Spinal cord (tissue), 9 donors: ENCODE measurements at regions not wholly inside any gene's neighbourhood (a gene's known extent, or its start where the extent isn't known, plus 50 kb on each side); places are given as distances from the start of the nearest gene placed in this dataset.

Source experiments
- DNase-seq, 6 donors: peaks; one replicate each; pipeline versions ENCODE4 v3.0.0 to v3.0.0-alpha.2; 2013 to 2015; ENCODE audit warnings: low spot score in 6 of 6, low read depth in 4 of 6
- H3K27ac ChIP-seq: one replicate; pipeline ENCODE4 v1.5.1; 2013; ENCODE audit warnings: low read depth, low read length, control low read depth
- H3K27me3 ChIP-seq: one replicate; pipeline ENCODE4 v1.6.1; 2013; ENCODE audit warnings: low read length; ENCODE audit not compliant: control insufficient read depth, insufficient read depth
- H3K36me3 ChIP-seq: one replicate; pipeline ENCODE4 v1.6.1; 2013; ENCODE audit warnings: low read length; ENCODE audit not compliant: control insufficient read depth, insufficient read depth
- H3K4me1 ChIP-seq: one replicate; pipeline ENCODE4 v1.6.1; 2013; ENCODE audit warnings: low read length; ENCODE audit not compliant: control insufficient read depth, insufficient read depth
- H3K4me3 ChIP-seq: one replicate; pipeline ENCODE4 v1.5.1; 2013; ENCODE audit warnings: low read depth, low read length, control low read depth
- H3K9me3 ChIP-seq: one replicate; pipeline ENCODE4 v1.6.1; 2013; ENCODE audit warnings: low read length; ENCODE audit not compliant: control insufficient read depth, insufficient read depth
- WGBS: methylation state at CpG from one replicate; pipeline ENCODE4 v1.1.5; 2013; ENCODE audit warnings: missing lambda C conversion rate; ENCODE audit not compliant: insufficient coverage; 5-methylcytosine and 5-hydroxymethylcytosine counted together
- donor health status: healthy.

DNA sequence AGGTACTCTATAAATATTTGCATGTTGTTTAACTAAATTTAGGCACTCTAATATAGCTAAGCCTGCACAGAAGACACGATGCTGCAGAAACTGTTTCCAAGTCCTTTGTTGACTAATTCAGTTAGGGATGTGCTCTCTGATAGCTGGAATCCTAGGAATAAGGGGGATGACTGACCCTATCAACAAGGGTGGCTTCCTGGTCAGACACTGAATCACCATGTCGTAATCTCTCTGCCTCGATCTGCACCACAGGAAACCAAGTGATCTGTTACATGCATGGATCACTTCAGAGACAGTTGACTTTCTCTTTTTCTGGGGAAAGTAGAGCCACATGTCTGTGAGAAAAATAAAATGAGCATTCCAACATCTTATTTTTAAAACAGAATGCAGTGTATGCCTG is 169.1 kb downstream of the GUCY2F start:
- 34% methylated on average over 3 of the region's 3 CpGs for WGBS

DNA sequence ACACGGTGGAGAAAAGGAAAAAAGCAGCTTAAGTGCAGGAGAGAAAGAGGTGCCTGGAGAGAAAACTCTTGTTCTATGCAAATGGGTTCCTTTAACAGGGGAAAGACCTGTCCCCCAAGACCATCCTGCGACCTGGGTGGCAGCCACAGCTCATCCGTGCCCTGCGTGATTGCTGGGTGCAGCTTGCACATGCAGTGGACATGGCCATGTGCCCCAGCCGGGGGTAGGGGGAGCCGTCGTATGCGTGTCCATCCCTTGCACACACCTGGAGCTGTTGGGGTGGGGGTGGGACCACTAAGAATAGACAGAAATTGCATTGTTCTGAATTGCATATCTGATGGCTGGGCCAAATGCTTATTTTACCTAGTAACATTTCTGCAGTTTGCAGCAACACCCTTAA is 171.9 kb downstream of the GUCY2F start:
- Histone ChIP-seq H3K27me3 (peaks cover 12% of the 10 kb centered on the region), H3K27ac (no peak overlapping the region), H3K4me1 (no peaks in the 10 kb centered on the region), H3K4me3 (no peak overlapping the region), H3K36me3 (no peaks in the 10 kb centered on the region), H3K9me3 (no peaks in the 10 kb centered on the region)
- DNase-seq: no peak
- WGBS: 83% methylated on average over 4 of the region's 8 CpGs

More for the DNA sequence above, 169.1 kb downstream of the GUCY2F start:
- H3K36me3 ChIP-seq: no peaks in the 10 kb centered on the region
- peaks cover 8% of the 10 kb centered on the region for H3K27me3 ChIP-seq
- H3K4me3 ChIP-seq: no peak overlapping the region
- H3K27ac ChIP-seq: no peak overlapping the region
- H3K4me1 ChIP-seq: no peaks in the 10 kb centered on the region
- no peaks in the 10 kb centered on the region for H3K9me3 ChIP-seq
- no peak for DNase-seq

GRCh38 chrX:109301177-109301576 is 180.7 kb downstream of the GUCY2F start:
- WGBS: 74% methylated on average over 2 of the region's 2 CpGs
- Histone ChIP-seq H3K36me3 (no peaks in the 10 kb centered on the region), H3K4me1 (no peaks in the 10 kb centered on the region), H3K4me3 (no peak overlapping the region), H3K27me3 (no peaks in the 10 kb centered on the region), H3K27ac (no peak overlapping the region), H3K9me3 (no peaks in the 10 kb centered on the region)
- DNase-seq: no peak

DNA sequence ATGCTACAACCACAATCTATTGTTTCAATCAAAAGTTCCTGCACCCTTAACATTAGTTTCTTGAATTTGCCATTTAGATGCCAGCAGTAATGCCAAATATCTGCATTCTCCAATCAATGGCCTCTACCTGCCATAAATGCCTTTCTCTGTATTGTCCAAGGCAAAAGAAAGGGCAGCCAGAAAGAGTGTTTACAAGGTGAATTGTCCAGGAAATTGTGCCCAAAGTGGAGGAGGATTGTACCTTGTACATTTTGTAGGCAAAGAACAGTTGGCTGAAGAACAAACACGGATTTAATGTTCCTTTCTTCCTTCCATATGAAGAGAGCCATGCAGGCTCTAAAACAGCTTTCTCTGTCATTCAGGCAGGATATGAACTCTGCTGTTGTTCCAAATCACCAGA is 181.5 kb downstream of the GUCY2F start:
- H3K4me1 ChIP-seq: no peaks in the 10 kb centered on the region
- no peak overlapping the region for H3K4me3 ChIP-seq
- peaks cover under 1% of the 10 kb centered on the region for H3K27me3 ChIP-seq
- H3K36me3 ChIP-seq: no peaks in the 10 kb centered on the region
- H3K27ac ChIP-seq: no peak overlapping the region
- no peak for DNase-seq
- WGBS: 50% methylated on average over 1 of the region's 1 CpG
- no peaks in the 10 kb centered on the region for H3K9me3 ChIP-seq

- 38% methylated on average over 1 of the region's 2 CpGs for WGBS
- no peak overlapping the region for H3K27ac ChIP-seq
- peaks cover 6% of the 10 kb centered on the region for H3K27me3 ChIP-seq
- no peaks in the 10 kb centered on the region for H3K4me1 ChIP-seq
- no peak overlapping the region for H3K4me3 ChIP-seq
- no peaks in the 10 kb centered on the region for H3K9me3 ChIP-seq
- peak in 1 of 6 donors; percentile 30 for DNase-seq
- H3K36me3 ChIP-seq: no peaks in the 10 kb centered on the region
Observed at GRCh38 chrX:109299091-109299490, 182.8 kb downstream of the GUCY2F start.

DNA sequence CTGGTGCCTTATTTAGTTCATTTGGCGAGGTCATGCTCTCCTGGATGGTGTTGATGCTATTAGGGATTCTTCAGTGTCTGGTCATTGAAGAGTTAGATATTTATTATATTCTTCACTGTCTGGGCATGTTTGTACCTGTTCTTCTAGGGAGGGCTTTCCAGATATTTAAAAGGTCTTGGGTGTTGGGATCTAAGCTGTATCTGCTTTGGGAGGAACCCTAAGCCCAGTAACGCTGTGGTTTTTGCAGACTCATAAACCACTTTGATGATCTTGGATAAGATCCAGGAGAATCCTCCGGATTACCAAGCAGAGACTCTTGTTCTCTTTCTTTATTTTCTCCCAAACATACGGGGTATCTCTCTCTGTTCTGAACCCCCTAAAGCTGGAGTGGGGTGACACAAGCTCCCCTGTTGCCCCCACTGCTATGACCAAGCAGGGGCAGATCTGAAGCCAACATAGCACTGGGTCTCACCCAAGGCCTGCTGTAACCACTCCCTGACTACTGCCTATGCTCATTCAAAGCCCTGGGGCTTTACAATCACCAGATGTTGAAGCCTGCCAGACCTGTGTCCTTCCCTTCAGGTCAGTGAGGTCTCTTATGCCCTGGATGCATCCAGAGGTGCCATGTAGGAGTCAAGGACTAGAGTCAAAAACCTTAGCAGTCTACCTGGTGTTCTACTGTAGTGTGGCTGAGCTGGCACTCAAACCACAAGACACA is 187.6 kb downstream of the GUCY2F start:
- Histone ChIP-seq H3K4me3 (no peak overlapping the region), H3K4me1 (no peaks in the 10 kb centered on the region), H3K9me3 (no peaks in the 10 kb centered on the region), H3K27ac (no peak overlapping the region), H3K36me3 (no peaks in the 10 kb centered on the region), H3K27me3 (peaks cover 6% of the 10 kb centered on the region)
- no peak for DNase-seq
- 36% methylated on average over 1 of the region's 4 CpGs for WGBS

- Histone ChIP-seq H3K4me3 (no peak overlapping the region), H3K36me3 (no peaks in the 10 kb centered on the region), H3K4me1 (no peaks in the 10 kb centered on the region), H3K27ac (no peak overlapping the region), H3K9me3 (no peaks in the 10 kb centered on the region), H3K27me3 (no peaks in the 10 kb centered on the region)
- 100% methylated on average over 1 of the region's 1 CpG for WGBS
- no peak for DNase-seq
Observed at GRCh38 chrX:109283870-109284269, 198.0 kb downstream of the GUCY2F start.

GRCh38 chrX:109281483-109282275 is 200.2 kb downstream of the GUCY2F start:
- WGBS: 23% methylated on average over 2 of the region's 3 CpGs
- DNase-seq: peak; percentile 2 to 72 (median 15)

DNA sequence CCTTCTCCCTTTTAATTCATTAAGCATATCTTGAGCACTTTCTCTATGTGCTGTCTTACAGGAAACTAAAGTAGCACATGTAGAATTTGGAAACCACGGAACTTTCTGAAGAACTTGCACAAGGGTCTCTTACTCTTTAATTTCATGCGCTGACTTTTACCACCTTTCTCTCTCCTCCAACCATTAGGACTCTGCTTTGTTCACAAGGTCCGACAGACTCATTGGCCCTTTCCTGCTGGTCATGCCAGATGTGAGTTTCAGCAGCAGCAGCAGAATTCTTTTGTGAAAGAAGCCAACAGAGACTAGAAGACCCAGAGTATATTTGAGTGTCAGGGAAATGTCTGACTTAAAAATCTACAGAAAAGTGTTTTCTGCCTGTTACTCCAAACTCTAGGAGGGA is 207.1 kb downstream of the GUCY2F start:
- Histone ChIP-seq H3K9me3 (no peaks in the 10 kb centered on the region), H3K4me1 (no peaks in the 10 kb centered on the region), H3K4me3 (no peak overlapping the region), H3K27me3 (no peaks in the 10 kb centered on the region), H3K36me3 (no peaks in the 10 kb centered on the region), H3K27ac (no peak overlapping the region)
- DNase-seq: no peak
- 83% methylated on average over 3 of the region's 3 CpGs for WGBS

More at GRCh38 chrX:109281483-109282275, 200.2 kb downstream of the GUCY2F start:
- no peaks in the 10 kb centered on the region for H3K27me3 ChIP-seq
- H3K4me1 ChIP-seq: no peaks in the 10 kb centered on the region
- no peak overlapping the region for H3K27ac ChIP-seq
- no peak overlapping the region for H3K4me3 ChIP-seq
- no peaks in the 10 kb centered on the region for H3K36me3 ChIP-seq
- H3K9me3 ChIP-seq: no peaks in the 10 kb centered on the region
